SK-N-DZ (cell line): ENCODE measurements at regions not wholly inside any gene's neighbourhood (a gene's known extent, or its start where the extent isn't known, plus 50 kb on each side); places are given as distances from the start of the nearest gene placed in this dataset.
A peak's percentile ranks its signal among the peaks of the same experiment; 100 is the strongest.

Source experiments
- DNase-seq: peaks from one replicate; pipeline ENCODE4 v3.0.0-alpha.2; 2015; ENCODE audit warnings: low spot score

DNA sequence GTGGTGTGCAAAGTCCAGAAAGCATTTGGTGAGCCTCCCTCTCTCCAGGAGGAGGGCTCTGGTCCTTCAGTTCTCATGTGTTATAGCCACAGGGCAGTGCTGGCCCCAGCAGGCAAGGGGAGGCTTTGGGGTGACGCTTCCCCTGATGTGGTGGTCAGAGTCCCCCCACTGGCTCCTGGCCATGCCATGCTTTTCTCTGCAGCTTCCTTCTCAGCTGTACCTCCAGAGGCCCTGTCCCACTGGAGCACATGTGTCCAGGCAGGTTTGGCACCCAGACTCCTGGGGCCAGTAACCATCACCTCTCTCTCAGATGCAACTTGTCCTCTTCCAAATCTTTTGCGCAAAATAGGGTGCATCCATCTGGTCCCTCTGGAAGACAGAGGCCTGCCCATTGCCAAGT lies 233.0 kb upstream of the ZNF32 start:
- no peak for DNase-seq

DNA sequence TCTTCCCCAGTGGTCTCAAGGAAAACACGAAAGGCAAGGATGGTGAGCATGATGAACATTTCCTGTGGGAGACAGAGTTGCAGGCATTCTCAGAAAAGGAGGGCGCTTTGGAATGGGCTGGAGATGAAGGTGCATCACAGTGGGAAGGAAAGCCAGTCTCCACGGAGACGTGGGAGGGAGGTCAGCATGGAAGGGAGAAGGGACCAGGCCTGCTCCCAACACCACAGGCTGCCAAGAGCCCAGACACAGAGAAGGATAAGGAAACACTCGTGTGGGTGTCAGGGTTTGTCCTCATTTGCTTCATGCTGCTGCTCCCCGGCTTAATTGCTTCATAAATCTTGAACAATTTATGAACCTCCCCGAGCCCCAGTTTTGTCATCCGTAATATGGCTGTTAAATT lies 231.5 kb upstream of the ZNF32 start:
- DNase-seq = no peak

DNA sequence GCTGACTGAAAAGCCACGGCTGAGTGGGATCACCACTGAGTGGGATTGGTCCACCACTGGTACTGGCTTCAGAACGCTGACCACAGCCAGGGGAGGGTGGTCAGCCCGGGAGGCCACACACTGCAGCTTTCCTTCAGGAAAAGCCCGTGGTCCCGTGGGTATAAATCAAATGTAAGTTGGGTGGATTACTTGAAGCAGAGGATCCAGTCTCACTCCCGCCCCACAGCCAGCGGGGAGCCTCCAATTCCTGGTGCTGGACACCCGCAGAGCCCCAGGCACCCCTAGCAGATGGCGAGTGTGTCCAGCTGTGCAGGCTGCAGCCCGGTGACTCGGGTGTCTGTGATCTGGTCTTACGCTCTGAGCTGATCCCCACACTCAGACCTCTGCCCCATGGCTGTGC lies 231.1 kb upstream of the ZNF32 start:
- DNase-seq = no peak

DNA sequence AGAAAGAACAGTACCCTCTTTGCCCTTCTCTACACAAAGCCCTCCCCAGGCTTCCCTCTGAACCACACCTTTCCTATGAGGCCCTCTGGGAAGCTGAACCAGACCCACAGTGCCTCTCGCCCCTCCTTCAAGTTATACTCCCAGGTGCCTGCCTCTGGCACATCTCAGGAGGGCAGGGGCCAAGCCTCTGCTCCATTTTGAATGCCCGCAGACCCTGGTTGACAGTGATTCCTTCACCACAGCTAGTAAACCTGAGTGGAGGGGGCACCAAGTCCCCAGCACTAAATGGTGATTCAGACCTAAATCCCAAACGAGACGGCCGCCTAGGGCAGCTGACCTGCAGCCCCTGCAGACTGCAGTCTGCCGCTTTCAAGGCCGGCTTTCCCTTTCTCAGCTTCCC lies 230.5 kb upstream of the ZNF32 start:
- no peak for DNase-seq

DNA sequence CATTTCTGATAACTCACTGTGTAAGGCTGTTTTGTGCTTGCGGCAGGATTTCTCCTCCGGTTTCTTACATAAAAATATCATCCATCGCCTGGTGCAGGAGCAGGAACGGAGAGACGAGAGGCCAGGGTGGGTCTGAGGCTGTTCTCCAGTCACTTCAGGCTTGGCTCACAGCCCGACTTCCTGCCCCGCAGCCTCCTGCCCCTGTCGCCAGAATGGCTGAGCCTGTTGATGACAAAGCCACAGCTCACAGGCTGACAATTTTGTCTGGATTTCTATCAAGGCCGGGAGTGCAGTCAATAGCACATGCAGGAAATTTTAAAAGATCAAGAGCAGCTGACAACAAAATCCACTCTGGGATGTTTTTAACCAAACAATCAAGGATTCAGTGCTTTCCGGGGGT lies 229.7 kb upstream of the ZNF32 start:
- DNase-seq = no peak

DNA sequence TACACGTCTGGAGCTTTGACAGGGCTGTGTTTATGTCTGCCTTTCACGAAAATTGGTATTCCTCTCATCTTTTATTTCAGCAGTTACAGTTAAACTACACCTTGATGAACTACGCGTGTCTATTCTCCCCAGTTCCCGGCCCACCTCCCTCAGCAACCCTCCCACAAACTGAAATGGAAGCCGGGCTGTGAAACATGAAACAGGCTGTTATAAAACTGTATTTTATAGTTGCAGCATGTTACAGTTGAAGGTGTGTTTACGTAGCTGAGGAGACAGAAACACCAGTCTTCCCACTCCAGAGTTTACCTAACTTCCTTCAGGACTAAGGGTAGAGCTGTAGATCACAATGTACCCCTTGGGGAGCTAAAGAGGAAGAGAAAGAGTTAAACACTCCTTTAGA lies 228.3 kb upstream of the ZNF32 start:
- DNase-seq = no peak

DNA sequence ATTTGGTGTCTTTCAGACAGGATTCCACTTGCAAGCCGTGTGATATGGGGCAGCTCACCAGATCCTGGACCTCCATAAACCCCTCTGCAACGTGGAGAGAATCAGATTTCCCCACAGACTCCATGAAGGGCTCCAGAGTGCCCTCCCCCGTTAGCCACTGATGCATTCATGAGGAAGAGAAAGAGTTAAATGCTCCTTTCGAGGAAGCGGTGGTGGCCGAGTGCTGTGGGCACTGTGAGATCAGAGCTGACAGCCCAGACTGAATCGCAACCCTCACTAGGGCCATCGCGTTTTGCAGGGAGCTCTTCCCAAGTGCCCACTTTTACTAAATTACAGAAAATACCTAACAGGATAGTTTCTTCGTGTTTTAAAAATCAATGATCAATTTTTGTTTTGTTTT lies 226.3 kb upstream of the ZNF32 start:
- no peak for DNase-seq

DNA sequence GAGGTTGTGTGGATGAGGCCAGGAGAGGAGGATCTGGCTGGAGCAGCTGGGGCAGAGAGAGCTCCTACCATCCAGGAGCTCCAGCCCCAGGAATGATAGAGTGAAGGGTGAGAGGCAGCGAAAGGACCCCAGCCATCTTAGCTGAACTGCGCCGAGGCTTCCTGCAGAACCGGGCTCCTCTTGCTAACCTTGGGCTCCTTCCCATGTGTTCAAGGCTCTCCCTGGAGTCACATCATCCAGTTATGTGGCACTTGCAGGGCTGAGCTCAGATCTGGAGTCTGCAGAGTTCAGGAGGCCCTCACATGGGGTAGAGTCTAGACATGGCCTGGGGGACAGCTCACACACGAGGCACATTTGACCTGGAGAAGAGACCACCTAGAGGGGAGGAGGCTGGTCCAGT lies 225.0 kb upstream of the ZNF32 start:
- no peak for DNase-seq

DNA sequence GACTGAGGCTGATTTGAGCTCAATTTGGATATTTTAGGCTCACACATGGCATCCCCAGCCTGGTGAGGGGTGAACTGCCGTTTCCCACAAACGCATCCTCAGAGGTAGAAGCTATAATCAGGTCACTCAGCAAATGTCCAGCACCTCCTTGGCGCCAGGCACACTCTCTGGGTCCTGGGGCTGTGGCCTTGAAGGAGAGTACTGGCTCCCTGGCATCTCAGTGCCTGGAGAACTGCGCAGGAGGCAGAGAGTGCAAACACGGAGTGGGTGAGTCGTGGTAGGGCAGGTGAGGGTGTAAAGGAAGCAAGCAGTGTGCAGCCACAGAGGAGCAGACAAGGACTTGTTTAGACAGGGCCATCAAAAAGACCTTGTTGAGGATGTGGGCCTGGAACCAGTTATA lies 224.0 kb upstream of the ZNF32 start:
- no peak for DNase-seq

DNA sequence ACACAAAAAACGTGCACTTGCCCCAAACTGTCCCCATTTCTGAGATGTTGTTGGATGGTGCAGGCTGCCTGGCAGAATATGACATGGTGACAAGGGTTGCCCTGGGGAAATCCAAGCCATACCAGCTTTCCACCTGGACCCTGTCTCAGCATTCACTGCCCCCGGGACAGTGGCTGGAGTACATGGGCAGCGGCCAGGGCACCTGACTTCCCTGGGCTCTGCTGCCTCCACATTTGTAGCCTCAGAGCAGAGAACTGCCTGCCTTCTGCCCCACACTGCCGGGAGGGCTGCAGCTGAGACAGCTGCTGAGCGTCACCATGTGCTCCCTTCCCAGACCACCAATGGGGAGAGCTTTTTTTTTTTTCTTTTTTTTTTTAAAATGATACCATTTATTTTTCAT lies 222.9 kb upstream of the ZNF32 start:
- DNase-seq = no peak

DNA sequence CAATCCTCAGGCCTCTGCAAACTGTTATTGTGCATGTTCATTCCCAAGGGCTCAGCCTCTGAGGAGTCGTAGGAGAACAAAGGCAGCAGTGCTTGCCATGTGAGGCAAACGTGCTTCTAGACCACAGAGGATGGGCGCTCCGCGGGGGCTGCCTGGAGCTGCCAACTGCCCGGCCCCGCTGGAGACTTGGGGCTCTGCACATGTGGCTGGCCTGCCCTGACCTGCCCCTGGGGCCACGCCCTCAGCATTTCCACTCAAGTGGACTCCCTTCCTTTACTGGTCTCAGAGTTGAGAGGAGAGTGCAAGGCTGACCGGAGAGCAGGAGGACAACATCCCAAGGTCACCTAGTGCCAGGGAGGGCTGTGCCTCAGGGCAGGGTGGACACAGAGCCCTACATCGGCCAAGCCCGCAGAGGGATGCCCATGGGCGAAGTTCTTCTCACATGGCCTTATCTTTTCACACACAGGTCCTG lies 222.3 kb upstream of the ZNF32 start:
- no peak for DNase-seq

DNA sequence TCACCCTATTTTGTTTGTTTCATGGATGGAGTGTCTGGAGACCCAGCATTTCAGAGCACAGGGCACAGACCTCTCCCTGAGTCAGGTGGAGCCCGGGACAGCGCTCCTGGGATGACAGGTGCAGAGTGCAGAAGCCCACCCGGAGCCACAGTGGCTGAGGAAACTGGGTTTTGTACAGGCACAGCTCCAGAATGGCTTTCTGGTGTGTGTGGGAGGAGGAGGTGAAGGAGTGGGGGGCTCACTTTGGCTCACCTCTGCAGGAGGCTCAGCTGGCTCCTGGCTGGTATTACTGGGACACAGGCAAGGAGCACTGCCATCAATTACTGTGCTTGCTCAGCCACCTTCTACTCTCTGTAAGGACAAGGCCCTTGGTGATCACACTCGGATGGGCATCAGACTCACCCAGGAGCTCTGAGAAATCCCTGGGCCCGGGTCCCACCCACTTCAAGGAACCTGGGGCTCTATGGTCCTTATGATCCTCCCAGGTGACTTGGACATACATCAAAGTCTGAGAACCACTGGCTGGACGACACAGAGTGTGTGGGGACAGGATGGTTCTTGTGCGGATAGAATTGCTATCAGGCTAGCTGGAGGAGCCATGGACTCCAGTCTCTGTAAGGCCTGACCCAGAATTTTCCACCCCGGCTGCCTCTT lies 221.1 kb upstream of the ZNF32 start:
- DNase-seq = no peak

DNA sequence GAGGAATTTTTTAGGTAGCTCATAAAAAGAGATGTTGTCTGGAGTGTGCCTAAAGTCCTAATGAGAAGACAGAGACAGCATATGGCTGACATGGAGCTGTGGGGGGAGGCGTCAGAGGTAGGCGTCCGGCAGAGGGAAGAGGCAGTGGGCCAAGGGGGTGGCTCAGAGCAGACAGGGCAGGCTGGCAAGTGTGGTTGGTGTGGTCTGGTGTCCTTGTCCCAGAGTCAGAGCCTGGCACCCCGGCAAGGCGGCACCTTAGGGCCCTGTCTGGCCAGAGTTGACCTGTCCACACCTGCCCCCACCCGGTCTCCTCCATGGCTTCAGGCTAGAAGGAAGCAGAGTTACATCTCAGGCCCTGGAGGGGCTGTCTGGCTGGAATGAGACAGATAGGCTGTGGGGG lies 220.3 kb upstream of the ZNF32 start:
- no peak for DNase-seq

DNA sequence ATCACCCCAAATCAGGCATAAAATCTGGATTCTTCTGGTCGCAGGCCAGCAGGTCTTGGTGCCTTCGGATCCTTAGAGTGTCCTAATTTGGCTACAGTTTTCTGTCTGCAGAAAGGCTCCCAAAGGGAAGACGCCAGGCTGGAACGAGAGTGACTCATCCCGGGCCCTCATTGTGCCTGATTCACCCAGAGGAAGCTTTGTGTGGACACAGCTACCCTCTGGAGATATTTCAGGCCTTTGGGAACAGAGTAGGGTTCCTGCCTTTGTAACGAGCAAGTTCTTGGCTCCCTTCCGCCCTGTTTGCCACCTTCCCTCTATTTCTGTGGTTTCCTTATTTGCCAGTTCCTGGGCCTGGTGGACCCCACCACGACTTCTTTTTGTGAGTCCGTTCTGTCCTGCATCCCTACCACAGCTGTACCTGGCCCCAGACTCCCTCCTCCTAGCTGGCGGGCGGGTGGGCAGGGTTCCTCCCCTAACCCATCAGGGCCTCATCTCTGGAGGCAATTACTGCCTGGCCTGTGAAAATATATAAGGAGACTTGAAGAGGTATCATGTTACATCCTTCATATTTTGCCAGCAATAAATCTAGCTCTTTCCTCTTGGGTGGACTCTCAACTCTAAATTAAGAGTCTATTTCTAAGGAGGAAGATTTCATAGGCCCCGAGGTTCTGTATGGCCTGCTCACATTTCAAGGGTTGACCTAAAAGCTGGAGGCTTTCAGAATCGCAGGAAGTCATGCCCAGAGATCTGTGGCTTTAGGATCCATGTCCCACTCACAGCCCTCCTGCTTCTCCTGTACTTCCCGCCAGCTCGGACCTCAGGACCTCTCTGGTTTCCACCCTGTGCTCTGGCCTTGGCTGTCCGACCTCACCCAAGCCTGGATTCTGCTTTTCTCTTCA lies 219.2 kb upstream of the ZNF32 start:
- DNase-seq = peak; percentile 57

DNA sequence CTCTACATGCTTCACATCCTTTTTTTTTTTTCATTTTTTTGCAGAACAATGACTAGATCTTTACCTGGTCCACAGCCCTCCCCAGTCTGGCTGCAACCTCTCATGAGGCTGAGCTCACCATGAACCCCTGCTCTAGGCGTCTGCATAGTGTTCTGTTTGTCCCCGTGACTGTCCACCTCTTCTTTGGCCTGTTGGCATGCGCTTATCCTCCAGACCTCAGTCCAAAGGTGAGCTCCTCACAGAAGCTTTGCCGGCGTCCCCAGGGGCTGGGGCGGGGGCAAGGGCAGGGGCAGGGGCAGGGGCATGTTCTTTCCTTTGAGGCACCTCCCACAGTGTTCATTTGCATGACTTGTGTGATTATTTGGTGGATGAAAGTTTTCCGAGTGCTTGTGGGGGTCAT lies 218.4 kb upstream of the ZNF32 start:
- no peak for DNase-seq

DNA sequence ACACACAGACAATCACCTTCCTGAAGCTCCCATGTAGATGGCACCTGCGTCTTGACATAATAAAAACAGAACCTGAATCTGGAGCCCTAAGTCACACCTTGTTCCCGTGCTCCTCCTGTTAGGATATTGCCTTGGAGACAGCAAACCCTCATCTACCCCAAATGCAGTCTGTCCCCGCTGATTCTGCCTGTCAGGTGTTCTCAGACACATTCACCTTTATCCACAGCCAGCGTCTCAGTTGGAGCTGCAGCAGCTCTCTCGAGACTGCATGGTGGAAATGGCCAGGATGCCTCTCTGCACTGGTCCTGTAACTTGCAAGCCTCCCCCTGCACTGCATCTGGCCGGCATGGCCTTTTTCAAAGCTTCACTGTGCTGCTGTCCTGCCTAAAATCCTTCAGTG lies 218.0 kb upstream of the ZNF32 start:
- DNase-seq = no peak

DNA sequence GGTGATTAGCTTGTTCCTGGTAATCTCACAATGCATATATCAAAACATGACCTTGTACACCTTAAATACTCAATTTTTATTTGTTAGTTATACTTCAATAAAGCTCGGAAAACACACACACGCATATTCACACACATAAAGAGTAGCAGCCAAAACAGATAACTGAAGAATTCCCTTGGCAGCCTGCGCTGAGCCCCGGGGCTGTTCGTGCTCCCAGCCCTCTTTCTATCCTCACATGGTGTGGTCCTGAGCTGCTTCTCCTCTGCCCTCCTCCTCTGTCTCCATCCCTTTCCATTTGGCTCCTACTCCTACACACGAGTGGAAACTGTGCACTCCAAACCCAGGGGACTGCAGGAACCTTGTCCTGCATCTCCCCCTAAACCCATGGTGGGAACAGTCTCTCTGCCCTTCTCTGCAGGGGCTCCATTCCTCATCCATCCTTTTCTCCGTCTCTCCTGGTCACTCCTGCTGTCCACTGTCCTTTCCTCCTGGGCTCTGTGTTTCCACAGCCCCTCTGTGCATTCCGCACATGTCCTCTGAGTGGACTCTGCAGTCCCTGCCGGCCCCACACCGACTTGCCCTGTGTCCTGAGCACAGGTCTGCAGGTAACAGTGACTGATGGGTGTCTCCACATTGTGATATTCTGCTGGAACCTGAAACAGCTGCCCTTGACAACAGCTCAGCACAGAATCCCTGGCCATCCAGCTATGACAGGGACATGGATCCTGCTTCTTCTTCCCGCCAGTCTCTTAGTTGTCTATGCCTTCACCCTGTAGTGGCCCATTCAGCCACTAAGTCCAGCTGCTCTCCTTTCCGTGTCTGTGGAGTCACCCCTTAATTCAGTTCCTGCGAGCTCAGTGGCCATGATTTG lies 216.8 kb upstream of the ZNF32 start:
- no peak for DNase-seq

DNA sequence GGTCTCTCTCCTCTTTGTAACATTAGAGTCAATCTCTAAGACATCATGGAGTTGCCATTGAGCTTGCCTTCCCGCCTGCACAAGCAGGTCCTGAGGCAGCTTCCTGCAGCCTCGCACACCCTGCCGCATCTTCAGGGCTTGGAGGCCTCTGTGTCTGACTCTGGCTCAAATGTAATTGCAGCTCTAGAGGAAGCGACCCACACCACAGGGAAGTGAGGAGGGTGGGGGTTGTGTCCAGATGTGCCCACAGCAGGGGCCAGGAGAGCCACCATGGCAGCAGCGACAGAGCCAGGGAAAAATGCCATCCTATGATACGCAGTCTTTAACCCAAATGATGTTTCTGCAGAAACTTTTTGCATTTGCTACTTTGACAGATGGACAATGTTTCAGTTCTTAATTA lies 216.0 kb upstream of the ZNF32 start:
- no peak for DNase-seq

DNA sequence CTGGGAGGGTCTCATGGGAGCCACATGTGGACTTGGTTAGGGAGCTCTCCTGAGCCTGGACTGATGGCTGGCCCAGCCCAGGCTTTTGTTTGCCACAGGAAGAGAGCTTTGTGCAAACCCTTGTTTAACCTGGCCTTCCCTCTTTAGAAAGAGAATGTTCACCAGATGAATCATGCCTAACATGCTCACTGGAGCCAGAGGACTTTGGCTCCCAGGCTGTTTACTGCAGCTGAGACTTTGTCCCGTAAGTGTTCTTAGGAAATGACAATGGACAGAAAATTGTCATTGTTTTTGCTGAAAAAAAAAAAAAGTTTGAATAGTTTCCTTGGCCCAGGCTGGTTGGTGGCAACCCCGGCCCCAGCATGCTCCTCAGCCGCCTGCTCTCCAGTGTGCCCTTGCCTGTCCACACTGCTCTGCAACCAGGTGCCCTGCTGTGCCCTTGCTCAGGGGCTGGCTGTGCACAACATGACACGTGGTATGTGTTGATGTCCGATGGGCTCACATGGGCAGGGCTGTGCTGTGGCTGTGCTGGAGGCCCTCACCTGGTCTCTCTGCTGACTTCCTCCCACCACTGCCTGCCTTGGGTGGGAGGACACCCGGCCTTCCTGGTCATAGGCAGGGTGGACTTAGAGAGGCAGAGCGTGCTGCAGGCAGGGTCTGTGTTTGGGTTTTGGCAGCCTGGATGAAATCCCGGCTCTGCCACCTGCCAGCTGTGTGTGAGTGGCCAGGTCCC lies 215.3 kb upstream of the ZNF32 start:
- DNase-seq = no peak

DNA sequence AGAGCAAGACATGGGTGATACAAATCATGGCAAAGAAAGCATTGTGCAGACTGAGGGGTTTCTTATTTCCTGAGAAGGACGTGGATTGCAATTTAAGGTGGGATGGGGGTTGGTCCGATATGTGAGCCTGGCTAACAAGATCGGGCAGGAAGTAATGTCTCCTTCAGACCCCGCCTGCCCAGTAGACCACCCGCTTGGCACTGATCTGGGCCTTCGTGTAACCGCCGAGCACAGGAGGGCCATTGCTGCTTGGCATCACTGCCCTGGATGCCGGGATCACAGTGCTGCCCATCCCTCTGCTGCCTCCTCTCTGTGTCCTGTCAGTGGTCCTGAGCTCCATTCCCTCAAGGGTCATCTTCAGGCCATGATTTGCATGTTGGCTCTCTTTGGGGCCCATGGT lies 214.6 kb upstream of the ZNF32 start:
- no peak for DNase-seq

DNA sequence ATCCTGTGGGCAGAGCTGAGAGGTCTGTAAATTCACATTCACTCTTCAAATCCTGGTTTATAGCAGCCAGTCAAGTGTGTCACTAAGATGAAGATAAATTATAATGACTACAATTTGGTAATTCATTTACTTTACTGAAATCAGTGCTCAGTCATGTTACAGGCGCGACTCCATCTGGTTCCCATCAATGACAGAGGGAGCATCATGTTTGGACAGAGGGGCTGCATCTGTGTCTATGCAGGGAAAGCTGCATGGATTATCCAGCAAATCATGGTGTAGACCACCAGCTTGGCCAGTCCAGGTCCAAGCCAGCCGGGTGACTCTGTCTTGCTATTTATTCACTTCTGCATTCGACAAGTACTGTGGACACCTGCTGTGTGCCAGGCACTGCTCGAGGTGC lies 214.1 kb upstream of the ZNF32 start:
- DNase-seq = peak; percentile 96
